GM20000 (cell line): ENCODE measurements at regions not wholly inside any gene's neighbourhood (a gene's known extent, or its start where the extent isn't known, plus 50 kb on each side); places are given as distances from the start of the nearest gene placed in this dataset.

Source experiments
- DNase-seq: peaks from one replicate; pipeline ENCODE4 v3.0.0; 2012; ENCODE audit warnings: low spot score
- CTCF ChIP-seq: IDR thresholded peaks from 2 replicates; pipeline ENCODE4 v1.5.1; 2012; ENCODE audit warnings: mild to moderate bottlenecking, control low read depth; ENCODE audit errors: extremely low read depth, missing control alignments

- DNase-seq = no peak
- TF ChIP-seq CTCF = no peak
Measured at GRCh38 chr4:15361529-15361928, 66.3 kb upstream of the C1QTNF7 start.

- TF ChIP-seq CTCF = no peak
Measured at GRCh38 chr4:15362541-15362940, 65.3 kb upstream of the C1QTNF7 start.

GRCh38 chr4:15364183-15364582 lies 63.6 kb upstream of the C1QTNF7 start:
- no peak for DNase-seq
- TF ChIP-seq CTCF = no peak

More at GRCh38 chr4:15362541-15362940, 65.3 kb upstream of the C1QTNF7 start:
- no peak for DNase-seq

- no peak for DNase-seq
- no peak for TF ChIP-seq CTCF
Measured at GRCh38 chr4:15365641-15366040, 62.2 kb upstream of the C1QTNF7 start.

- DNase-seq = no peak
- TF ChIP-seq CTCF = no peak
Measured at GRCh38 chr4:15366721-15367120, 61.1 kb upstream of the C1QTNF7 start.

- DNase-seq = no peak
Measured at GRCh38 chr4:15368856-15369255, 59.0 kb upstream of the C1QTNF7 start.

GRCh38 chr4:15370296-15370695 lies 57.5 kb upstream of the C1QTNF7 start:
- no peak for TF ChIP-seq CTCF
- no peak for DNase-seq

More at GRCh38 chr4:15368856-15369255, 59.0 kb upstream of the C1QTNF7 start:
- TF ChIP-seq CTCF = no peak
